BE2C (cell line): ENCODE measurements at regions not wholly inside any gene's neighbourhood (a gene's known extent, or its start where the extent isn't known, plus 50 kb on each side); places are given as distances from the start of the nearest gene placed in this dataset.

ENCODE experiments used
- DNase-seq: peaks from one replicate; pipeline ENCODE4 v3.0.0-alpha.2; 2020
- H3K27me3 ChIP-seq: fragments of 250-450 bp; sonication (Bioruptor Pico); 2 replicates; pipeline ENCODE4 v1.5.1; 2020; ENCODE audit warnings: mild to moderate bottlenecking
- H3K36me3 ChIP-seq: fragments of 250-450 bp; sonication (Bioruptor Pico); 2 replicates; pipeline ENCODE4 v1.5.1; 2020; ENCODE audit warnings: mild to moderate bottlenecking
- H3K4me1 ChIP-seq: fragments of 250-450 bp; sonication (Bioruptor Pico); 2 replicates; pipeline ENCODE4 v1.5.1; 2020
- H3K4me3 ChIP-seq: 2 replicates; pipeline ENCODE4 v1.5.1; 2011; ENCODE audit warnings: low read depth, low read length
- H3K9me3 ChIP-seq: fragments of 250-450 bp; sonication (Bioruptor Pico); 2 replicates; pipeline ENCODE4 v1.5.1; 2020
- TF ChIP-seq, protein P1 (sequence below): IDR thresholded peaks from 2 replicates; pipeline ENCODE4 v1.5.1; 2012; ENCODE audit warnings: mild to moderate bottlenecking, low read depth, low read length

GRCh38 chr5:120155873-120156272 lies 308.2 kb upstream of the PRR16 start:
- no peak overlapping the region for H3K4me3 ChIP-seq
- no peaks in the 10 kb centered on the region for H3K36me3 ChIP-seq
- peaks cover 7% of the 10 kb centered on the region for H3K4me1 ChIP-seq
- no peak for DNase-seq
- H3K27me3 ChIP-seq, result no peaks in the 10 kb centered on the region
- no peaks in the 10 kb centered on the region for H3K9me3 ChIP-seq
- TF ChIP-seq, protein P1, sequence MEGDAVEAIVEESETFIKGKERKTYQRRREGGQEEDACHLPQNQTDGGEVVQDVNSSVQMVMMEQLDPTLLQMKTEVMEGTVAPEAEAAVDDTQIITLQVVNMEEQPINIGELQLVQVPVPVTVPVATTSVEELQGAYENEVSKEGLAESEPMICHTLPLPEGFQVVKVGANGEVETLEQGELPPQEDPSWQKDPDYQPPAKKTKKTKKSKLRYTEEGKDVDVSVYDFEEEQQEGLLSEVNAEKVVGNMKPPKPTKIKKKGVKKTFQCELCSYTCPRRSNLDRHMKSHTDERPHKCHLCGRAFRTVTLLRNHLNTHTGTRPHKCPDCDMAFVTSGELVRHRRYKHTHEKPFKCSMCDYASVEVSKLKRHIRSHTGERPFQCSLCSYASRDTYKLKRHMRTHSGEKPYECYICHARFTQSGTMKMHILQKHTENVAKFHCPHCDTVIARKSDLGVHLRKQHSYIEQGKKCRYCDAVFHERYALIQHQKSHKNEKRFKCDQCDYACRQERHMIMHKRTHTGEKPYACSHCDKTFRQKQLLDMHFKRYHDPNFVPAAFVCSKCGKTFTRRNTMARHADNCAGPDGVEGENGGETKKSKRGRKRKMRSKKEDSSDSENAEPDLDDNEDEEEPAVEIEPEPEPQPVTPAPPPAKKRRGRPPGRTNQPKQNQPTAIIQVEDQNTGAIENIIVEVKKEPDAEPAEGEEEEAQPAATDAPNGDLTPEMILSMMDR, result no peak

- H3K9me3 ChIP-seq, result no peaks in the 10 kb centered on the region
- TF ChIP-seq, protein P1, result no peak
- no peaks in the 10 kb centered on the region; the same call in 1 of the 2 replicates for H3K4me1 ChIP-seq
- no peaks in the 10 kb centered on the region for H3K27me3 ChIP-seq
- H3K4me3 ChIP-seq, result no peak overlapping the region
- H3K36me3 ChIP-seq, result no peaks in the 10 kb centered on the region
- DNase-seq, result no peak
Observed at GRCh38 chr5:120158211-120158610, 305.9 kb upstream of the PRR16 start.

DNA sequence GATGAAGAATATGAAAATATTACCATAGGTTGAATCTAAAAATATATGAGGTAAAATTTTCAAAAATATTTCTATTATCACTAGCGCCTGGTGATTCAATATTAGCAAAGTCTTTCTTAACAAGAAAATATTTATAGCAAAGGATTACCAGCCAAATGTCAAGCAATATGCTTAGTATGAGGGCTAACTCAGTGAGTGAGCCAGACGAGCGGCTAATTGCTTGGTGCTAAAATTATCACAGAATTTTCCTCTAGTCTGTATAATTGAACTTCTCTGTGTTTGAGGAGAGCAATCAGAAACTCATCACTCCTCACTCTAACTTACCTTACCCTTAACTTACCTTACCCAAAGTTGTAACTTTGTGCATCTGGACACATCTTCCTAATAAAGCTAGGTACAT lies 304.9 kb upstream of the PRR16 start:
- H3K4me3 ChIP-seq, result no peak overlapping the region
- no peaks in the 10 kb centered on the region; the same call in none of the 2 replicates for H3K4me1 ChIP-seq
- DNase-seq, result no peak
- H3K9me3 ChIP-seq, result no peaks in the 10 kb centered on the region
- H3K36me3 ChIP-seq, result no peaks in the 10 kb centered on the region
- no peaks in the 10 kb centered on the region for H3K27me3 ChIP-seq
- TF ChIP-seq, protein P1, result no peak

DNA sequence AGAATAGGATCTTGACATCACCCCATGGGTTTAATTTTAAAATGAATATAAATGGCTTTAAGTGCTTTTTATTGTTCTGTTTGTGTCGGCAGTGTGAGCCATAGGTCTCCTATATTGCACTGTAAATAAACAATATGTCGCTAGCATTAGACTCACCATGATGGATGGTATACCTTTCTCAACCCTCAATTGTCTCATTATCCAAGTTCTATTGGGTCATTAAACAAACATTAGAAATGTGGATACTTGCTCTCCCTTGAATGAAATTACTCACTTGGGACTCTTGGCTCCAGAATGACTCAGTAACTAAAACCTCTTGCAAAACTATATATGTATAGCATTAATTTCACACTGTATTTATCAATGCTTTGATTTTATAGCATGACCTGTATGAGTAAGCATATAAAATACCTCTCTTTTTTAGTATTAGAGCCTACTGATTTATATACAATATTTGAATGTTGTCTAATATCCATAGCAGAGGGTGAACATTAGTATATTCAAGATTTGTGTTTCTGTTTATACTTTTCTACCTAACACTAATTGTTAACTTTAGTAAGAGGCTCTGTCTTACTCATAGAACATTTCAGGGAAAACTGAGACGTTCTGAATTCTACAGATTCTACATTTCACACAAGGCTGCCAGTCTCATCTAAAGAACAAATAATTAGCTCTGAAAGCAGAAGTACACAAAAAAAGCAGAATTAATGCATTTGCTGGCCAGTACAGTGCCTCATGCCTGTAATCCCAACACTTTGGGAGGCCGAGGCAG lies 303.8 kb upstream of the PRR16 start:
- no peaks in the 10 kb centered on the region for H3K27me3 ChIP-seq
- no peaks in the 10 kb centered on the region for H3K9me3 ChIP-seq
- H3K4me1 ChIP-seq, result no peaks in the 10 kb centered on the region; the same call in none of the 2 replicates
- TF ChIP-seq, protein P1, result no peak
- H3K36me3 ChIP-seq, result no peaks in the 10 kb centered on the region
- DNase-seq, result no peak
- H3K4me3 ChIP-seq, result no peak overlapping the region

GRCh38 chr5:120162321-120162720 lies 301.8 kb upstream of the PRR16 start:
- H3K4me1 ChIP-seq, result no peaks in the 10 kb centered on the region; the same call in none of the 2 replicates
- DNase-seq, result no peak
- H3K36me3 ChIP-seq, result no peaks in the 10 kb centered on the region
- TF ChIP-seq, protein P1, result no peak
- no peaks in the 10 kb centered on the region for H3K9me3 ChIP-seq
- H3K27me3 ChIP-seq, result no peaks in the 10 kb centered on the region
- H3K4me3 ChIP-seq, result no peak overlapping the region

DNA sequence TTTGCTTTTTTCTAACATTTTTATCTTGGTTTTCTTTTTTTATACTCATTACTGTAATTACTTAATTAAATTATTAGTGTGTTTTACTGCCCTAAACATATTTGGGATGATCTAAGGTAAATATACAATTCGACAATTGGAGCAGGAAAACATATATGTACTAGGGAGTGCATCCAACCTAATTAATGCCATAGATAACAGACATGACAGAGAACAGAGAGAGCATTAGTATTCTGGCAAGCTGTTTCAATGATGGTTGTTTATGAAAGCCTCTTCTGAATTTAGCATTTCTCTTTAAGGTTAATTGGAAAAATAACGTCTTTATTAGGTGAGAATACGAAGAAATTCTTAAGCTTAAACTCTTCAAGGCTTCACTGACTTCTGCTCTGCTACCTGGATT lies 300.1 kb upstream of the PRR16 start:
- Histone ChIP-seq H3K4me3 (no peak overlapping the region), H3K27me3 (no peaks in the 10 kb centered on the region), H3K36me3 (no peaks in the 10 kb centered on the region), H3K9me3 (no peaks in the 10 kb centered on the region), H3K4me1 (no peaks in the 10 kb centered on the region; the same call in none of the 2 replicates)
- TF ChIP-seq, protein P1, result no peak
- DNase-seq, result no peak
